ENCODE measurements at regions not wholly inside any gene's neighbourhood (a gene's known extent, or its start where the extent isn't known, plus 50 kb on each side); places are given as distances from the start of the nearest gene placed in this dataset.

DNA sequence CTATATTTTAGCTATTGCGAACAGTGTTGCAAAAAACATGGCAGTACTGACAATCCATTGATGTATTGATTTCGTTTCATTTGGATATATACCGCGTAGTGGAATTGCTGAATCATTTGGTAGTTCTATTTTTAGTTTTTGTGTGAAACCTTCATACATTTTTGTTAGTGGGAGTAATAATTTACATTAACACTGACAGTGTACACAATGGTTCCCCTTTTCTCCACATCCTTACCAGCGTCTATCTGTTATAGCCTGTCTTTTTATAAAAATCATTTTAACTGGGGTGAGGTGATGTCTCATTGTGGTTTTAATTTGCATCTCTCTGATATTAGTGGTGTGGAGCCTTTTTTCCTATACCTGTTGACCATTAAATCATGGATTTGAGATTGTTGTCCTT, 392.4 kb upstream of the ALCAM start:
- no peak for DNase-seq (ENCODE audit: low read depth, low spot score)

DNA sequence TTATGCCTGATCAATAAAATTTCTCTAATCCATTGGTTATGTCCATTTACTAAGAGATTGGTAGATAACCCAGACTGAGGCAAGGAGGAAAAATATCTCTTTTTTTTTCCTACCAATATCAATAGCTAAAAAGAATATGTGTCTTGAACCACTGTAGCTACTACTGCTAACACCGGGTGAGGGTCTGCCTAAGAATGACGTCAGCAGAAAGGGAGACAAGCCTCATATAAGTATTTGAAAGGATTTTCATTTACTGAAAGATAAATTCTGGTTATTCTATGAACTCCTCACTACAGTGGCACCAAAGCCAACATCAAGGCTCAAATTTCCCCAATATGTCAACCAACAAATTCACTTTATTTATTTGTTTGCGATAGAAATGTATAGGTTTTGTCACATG, 389.0 kb upstream of the ALCAM start:
- DNase-seq (ENCODE audit: low read depth, low spot score), result no peak

DNA sequence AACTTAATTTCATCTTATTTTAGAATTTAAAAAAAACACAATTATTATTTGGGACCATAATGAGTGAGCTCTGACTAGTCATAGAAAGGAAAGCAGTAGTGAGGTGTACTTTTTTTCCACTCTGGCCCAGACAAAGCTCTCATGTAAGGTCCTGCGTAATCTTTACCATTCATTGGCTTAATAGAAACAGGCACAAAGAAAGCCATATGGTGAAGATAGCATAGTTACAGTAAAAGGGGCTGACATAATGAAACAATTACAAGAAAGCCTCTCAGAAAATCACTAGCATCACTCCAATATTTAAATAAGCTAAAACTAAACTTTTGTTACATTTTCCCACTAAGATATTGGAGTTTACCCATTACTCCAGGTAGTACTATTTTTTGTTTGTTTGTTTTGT, 384.6 kb upstream of the ALCAM start:
- no peak for DNase-seq (ENCODE audit: low read depth, low spot score)

DNA sequence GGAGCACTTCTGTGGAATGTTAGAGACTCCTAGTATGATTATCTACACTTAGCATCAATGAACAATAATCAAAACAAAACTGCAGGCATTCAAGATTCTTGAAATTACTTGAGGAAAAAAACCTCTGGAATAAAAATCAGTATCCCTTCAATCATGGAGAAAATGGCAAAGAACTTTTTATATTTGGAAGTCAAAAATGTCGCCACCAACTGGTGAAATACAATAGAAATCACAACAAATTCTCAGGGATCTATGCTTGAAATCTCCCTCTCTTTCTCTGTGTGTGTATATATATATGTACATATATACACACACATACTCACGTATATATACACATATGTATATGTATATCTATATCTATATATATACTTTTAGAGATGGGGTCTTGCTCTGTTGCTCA, 378.9 kb upstream of the ALCAM start:
- no peak for DNase-seq (ENCODE audit: low read depth, low spot score)

DNA sequence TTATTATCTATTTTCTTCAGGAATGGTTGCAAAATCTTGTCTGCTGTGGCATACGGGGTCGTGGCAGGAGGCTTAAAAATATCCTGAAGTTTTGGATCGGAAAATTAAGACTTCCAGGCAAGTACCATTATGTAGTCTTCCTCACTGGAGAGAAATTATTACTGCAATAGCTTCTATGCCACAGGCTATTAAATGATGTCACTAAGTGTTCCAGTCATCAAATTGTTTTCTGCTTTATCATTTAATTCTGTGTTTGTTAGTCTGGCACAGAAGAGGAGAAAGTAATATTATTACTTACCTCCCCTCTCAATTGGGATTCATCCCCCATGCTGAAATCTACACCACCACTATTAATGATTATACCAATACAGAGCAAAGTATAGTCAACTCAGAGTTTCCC, 378.2 kb upstream of the ALCAM start:
- DNase-seq (ENCODE audit: low read depth, low spot score), result no peak

DNA sequence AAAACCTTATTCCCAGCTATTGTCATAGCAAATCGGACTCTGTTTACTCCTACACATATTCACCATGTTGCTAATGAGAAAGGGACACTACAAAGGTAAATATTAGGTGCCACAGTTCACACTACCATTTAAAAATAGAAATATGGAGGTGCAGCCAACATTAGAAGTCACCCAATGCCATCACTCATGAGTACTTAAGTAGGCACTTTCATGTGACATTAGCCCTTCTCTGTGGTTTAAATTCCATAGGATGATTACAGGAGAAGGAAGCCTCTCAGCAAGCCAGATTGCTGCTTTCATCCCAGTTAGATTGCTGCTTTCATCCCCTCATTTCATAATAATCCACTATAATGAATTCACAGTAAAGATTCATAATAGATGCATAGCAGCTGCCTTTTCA, 376.8 kb upstream of the ALCAM start:
- no peak for DNase-seq (ENCODE audit: low read depth, low spot score)

DNA sequence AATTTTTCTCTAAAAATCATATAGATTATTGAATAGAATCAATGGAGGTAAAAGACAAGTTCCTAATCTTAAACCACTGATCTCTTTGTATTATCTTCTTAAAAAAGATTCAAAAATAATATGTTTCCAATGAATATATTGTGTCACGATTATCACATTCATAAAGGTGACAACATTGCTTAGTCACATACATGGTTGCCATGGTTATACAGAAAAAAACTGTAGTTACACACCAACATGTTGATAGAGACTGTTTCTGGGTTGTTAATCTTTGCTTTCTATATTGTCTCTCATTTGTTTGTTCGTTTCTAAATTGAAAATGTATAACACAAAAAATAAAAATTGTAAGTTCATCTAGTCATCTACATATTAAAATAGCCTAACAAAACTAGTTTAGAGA, 376.0 kb upstream of the ALCAM start:
- no peak for DNase-seq (ENCODE audit: low read depth, low spot score)

DNA sequence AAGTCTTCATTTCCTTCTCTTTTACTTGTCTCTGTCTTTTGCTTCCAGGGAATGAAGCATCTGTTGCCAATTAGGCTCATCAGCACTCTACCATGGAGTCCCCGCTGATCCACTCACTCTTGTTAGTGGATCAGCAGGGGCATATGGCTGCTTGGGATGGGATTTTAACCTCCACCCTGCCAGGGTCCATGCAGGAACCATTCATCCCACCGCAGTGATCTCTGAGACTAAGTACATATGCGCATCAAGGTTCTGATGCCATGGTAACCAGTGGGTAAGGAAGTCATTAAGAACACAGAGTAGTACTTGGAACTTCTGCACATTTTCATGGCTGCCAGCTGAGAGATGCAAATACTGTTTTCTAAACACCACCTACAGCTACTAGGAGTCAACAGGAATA, 374.0 kb upstream of the ALCAM start:
- DNase-seq (ENCODE audit: low read depth, low spot score), result no peak

DNA sequence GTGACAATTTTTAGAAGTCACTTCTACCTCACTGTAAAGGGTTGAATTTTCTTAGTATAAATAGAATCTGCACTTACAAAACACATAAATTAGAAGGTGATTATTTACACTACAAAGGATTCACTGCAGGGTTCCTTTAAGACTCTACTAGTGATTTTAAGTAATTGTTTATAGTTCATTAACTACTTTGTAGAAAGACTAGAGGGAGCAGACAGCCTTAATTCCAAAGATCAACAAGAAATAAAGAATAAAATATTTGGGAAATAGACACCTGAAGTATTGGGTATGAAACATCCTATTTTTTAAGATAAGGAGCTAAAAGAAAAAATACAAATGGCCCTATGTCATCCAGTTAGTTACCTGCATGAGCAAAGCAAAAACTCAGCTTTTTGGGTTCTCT, 360.5 kb upstream of the ALCAM start:
- DNase-seq (ENCODE audit: low read depth, low spot score), result no peak

DNA sequence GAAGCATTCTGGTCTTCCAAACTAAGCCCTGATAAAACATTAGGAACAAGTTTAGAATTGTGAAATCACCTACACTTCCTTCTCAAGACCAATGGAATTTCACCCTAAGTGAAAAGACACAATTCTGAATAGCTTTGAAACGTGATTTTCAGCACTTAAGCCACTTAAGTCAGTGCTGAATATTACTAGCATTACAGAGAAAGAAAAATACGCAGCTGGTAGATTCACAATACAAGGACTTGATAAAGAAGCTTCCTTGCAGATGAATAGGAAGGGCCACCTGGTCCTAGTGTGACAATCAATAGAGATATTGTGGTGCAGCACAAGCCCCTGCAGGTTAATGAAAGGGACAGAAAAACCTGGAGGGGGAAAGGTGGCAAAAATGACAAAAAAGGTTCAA, 353.1 kb upstream of the ALCAM start:
- DNase-seq (ENCODE audit: low read depth, low spot score), result no peak

DNA sequence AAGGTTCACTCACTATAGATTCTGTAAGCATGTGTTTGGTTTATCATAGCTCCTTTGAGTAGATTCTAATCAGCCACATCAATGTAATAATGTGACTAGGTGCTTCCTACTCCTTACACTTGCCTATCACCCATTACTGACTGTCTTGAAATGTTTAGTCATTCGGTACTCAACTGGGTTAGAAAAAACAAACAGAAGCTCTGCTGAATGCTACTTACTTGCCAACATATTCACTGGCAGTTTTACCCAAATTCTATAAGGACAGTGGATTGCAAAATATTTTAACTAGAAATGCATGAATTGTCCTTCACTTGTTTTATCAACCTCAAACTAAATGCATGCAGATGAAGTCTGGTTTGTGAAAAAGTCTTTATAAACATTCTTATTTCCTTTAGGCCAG, 352.1 kb upstream of the ALCAM start:
- no peak for DNase-seq (ENCODE audit: low read depth, low spot score)

DNA sequence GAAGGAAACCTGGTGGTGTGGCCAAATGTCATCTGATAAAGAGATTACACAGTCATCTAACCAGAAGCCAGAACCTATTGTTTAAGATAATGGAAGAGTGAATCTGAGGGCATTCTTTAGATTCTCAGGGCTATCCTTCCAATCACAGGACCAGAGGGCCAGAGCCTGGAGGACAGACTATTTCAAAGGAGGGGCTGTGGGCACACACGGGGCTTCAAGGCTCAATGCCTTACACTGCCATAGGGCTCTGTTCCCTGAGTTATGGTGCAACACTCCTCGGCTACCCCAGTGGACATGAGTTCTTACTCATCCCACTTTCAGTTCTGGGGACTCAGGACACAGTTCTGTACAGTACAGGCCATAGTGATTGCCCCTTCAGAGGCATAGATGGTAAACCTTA, 343.9 kb upstream of the ALCAM start:
- DNase-seq (ENCODE audit: low read depth, low spot score), result no peak

DNA sequence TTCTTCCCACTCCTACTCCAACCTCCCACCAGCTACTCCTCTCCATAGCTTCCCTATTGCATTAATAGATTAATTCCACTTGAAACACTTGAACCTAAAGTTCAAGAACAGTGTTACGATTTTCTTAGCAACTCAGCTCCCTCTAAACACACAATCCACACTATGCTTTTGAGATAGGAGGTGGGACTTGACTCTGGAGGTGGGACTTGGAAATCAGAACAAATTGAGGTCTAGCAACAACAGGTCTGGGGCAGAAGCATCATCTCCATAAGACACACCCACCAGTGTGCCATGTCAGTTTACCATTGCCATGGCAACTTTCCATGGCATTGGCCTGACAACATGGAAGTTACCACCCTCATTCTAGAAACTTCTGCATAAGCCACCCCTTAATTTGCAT, 336.5 kb upstream of the ALCAM start:
- DNase-seq (ENCODE audit: low read depth, low spot score), result no peak

DNA sequence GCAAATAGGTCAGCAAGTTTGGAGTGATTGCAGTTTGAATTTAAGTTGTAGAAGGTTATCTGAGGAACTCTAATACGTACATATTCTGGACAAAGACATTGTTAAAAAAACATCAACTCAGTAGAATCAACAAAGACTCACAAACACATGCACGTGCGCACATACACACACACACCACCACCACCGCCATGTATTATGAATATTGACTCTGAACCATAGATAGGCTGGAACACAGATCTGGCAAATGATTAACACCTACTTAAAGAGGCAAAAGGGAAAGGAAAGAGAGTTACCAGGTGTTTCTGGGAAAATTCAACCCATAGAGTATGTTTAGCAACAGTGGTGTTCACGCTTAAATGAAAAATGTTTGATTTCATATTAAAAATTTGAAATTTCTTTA, 334.2 kb upstream of the ALCAM start:
- no peak for DNase-seq (ENCODE audit: low read depth, low spot score)

DNA sequence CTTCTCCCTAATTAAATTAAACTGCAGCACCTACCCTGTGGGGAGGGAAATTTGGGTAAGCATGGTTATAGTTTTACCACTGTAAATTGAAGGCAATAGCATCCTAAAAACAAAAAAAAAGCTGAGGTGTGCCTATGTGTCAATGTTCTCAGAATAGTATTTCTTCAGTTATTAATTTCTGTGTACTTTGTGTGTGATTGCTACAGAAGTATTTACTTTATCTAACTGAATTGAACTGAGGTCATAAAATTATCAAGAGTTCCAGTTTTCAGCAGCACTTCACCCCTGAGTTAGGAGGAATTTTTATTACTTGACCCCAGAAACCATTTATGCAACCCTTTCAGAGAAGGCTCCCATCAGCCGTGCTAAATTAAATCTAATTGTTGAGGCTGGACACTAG, 333.6 kb upstream of the ALCAM start:
- DNase-seq (ENCODE audit: low read depth, low spot score), result no peak

DNA sequence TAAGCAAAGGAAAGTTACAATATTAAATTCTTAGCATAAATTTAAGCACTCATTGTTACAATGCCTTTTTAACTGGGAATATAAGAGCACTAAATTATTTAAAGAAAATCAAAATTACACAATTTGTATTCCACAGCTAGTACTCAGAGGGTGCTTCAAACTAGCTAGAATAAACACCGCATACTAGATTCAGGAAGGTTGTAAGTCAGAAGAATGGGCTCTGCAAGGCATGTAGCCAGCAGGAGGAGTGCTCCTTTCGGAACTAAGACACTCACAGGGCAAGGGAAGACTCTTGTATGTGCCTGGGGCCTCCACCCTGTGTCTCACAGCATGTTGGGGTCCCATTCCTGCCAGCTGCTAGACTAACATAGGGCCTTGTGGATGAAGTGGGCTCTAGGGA, 327.7 kb upstream of the ALCAM start:
- no peak for DNase-seq (ENCODE audit: low read depth, low spot score)

DNA sequence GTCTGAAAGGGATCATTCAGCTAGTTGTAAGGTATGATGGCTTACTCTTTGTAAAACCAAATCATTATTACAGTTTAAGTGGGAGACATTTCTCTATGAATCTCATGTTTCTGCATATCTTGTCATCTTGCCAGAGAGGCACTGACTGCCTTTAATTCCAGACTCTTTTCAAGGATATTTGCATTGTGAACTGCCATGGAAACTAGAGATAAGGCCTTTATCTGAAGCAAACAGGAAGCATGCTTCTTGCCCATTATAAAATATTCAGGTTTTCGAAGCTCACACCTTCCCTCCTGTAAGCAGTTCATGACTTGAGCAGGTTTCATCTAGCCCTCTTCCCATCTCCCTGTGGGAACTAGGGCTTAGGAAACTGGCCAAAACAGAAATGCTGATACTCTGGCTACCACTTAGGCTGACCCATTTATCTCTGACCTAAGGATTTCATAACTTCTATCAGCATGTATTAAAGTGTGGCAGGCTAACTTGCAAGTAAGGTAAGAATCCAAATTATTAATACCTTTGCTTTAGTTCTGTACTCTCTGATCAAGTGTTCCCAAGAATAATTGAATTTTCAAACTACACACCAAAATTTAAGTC, 326.6 kb upstream of the ALCAM start:
- no peak for DNase-seq (ENCODE audit: low read depth, low spot score)

DNA sequence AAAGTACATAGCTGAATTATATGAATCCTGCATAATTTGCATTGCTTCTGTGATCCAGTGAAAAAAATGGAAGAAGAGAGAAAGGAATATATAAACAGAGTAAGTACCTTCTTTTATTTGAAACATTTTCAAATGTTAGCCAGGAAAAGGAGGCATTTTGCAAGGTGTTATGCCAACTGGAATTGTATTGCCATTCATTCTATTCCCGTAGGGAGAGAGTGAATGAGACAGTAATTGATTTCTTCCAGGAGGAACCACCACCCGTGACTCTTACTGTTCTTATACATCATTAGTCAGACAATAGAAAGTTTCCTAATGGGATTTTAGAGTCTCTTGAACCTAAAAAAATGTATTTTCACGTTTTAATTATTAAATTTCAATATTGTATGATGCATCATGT, 324.1 kb upstream of the ALCAM start:
- no peak for DNase-seq (ENCODE audit: low read depth, low spot score)

DNA sequence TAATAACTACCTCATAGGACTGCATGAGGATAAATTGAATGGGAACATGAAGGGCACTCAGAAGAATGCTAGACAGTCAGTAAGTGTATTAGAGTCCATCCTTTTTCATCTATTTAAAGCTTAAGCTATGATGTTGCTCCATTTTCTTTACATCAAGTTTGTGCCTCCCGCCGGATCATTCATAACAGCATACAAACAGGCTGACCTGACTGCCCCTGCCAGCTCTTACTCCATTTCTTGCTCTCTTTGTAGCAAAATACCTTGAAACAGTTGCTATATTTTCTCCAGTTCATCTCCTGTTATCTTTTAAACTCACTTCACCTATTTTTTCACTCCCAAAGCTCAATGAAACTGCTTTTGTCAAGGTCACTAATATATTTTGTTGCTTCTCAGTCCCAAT, 315.6 kb upstream of the ALCAM start:
- no peak for DNase-seq (ENCODE audit: low read depth, low spot score)

DNA sequence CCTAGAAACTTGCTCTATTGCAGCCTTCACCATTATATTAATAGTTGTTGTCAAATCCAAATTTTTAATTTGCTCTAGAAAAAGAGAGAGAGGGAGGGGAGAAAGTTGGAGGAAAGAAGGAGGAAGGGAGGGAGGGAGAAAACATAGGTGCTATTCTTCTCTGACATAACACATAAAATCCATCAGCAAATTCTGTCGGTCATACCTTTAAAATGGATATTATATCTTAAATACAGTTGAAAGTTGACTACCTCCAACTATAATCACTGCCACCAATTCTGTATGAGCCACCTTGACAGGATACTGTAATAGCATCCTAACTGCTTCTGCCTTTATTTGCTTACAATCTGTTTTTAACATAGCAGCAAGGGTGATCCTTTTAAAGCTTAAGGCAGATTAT, 314.7 kb upstream of the ALCAM start:
- DNase-seq (ENCODE audit: low read depth, low spot score), result no peak

DNA sequence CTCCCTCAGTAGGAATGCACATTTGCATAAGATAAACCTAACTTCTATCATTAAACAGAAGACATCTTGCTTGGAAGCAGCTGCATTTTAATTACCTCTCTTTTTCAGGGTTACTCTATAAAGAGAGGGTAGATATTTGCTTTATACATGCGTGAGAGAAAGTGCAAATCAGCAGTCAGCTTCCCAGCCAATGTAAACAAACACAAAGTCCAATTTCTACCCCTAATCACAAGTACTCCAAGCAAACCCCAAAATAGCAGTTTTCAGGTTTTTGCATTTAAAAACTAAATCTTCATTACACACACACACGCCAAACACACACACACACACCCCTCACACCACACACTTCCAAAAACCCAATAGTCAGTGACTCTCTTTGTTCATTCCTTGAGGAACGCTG, 303.9 kb upstream of the ALCAM start:
- DNase-seq (ENCODE audit: low read depth, low spot score), result no peak

DNA sequence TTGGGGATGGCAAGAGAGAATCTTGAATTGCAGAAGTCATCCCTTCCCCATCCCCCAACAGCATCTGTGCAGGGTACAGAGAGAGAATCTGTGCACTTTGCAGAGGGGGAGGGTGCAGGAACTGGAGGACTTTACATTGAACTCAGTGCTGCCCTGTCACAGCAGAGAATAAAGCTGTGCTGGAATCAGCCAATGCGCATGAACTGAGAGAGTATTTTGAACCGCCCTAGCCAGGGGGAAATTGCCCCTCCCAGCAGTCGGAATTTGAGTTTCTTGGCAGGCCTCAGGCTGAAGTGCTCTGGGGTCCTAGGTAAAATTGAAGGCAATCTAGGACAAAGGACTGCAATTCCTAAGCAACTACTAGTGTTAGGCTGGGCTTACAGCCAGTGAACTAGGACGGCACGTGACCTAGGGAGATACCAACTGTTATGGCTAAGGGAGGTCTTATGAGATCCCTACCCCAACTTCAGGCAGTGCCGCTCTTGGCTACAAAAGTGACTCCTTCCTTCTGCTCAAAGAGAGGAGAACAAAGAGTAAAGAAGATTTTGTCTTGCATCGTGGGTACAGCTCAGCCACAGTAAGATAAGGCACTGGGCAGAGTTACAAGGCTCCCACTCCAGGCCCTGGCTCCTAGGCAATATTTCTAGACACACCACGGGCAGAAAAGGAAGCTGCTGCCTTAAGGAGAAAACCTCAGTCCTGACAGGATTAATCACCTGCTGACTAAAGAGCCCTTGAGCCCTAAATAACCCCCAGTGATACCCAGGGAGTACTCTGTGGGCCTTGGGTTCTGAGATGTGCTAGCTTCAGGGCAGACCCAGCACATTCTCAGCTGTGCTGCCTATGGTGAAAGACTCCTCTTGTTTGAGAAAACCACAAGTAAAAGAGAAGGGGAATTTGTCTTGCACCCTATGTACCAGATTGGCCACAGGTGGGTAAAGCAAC, 300.5 kb upstream of the ALCAM start:
- DNase-seq (ENCODE audit: low read depth, low spot score), result no peak

DNA sequence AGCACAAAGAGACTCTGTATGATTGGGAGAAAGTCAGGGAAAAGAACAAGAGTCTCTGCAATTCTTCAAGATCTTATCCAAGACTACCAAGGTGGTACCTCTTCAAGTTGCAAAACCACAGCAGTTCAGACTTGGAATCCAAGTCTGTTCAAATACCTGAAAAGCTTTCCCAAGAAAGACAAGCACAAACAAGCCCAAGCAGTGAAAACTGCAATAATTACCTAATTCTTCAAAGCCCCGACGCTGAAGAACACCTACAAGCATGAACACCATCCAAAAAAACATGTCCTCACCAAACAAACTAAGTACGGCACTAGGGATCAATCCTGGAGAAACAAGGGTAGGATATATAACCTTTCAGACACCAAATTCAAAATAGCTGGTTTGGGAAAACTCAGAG, 299.3 kb upstream of the ALCAM start:
- no peak for DNase-seq (ENCODE audit: low read depth, low spot score)
